Astrocyte of the cerebellum (primary cell): ENCODE measurements at regions not wholly inside any gene's neighbourhood (a gene's known extent, or its start where the extent isn't known, plus 50 kb on each side); places are given as distances from the start of the nearest gene placed in this dataset.

ENCODE experiments used
- DNase-seq: peaks from one replicate; pipeline ENCODE4 v3.0.0-alpha.2; 2011; ENCODE audit warnings: low read depth
- H3K4me3 ChIP-seq: 2 replicates; pipeline ENCODE4 v1.5.1; 2011; ENCODE audit warnings: mild to moderate bottlenecking, low read depth, low read length, moderate library complexity
- in situ Hi-C: cut with HindIII; loops from 2 replicates; pipeline ENCODE4 v1.10.0; 2017; ENCODE audit warnings: low sequenced_read_pairs
- TF ChIP-seq, protein P1 (sequence below): IDR thresholded peaks from 2 replicates; pipeline ENCODE4 v1.5.1; 2012; ENCODE audit warnings: low read length, low read depth, moderate library complexity, mild to moderate bottlenecking; ENCODE audit errors: missing control alignments

DNA sequence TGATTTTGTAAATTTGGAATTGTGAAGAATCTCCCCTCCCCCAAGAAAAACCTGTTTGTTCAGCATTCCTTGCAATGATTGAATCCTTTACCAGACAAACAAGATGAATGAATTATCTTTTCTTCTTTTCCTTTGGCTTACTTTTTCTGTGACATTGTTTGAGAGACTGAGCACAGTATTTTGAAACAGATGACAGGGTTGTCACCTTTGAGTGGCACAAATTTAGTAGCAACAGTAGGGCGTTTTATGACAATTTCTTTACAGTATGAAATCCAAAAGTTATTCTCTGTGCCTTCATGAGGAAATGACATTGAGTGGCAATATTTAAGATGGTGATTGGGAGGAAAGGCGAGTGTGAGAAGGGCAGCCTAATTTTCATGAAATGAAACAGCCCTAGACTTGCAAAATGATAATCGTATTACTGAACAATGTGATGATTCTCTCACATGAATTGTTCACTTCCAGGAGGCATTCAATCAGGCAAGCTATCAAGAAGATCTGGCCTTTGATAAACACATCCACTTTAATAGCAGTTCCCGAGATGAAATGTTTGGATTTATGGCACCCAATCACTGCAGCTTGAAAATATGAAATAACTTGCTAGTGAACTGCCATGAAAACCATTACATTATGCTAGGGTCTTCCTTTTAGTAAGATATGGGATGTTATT is 68.6 kb upstream of the SCEL start:
- in situ Hi-C loops, result no loop called here

GRCh38 chr13:77465603-77466195 is 69.8 kb upstream of the SCEL start:
- in situ Hi-C loops, result no loop called here
- no peak for DNase-seq
- TF ChIP-seq, protein P1, sequence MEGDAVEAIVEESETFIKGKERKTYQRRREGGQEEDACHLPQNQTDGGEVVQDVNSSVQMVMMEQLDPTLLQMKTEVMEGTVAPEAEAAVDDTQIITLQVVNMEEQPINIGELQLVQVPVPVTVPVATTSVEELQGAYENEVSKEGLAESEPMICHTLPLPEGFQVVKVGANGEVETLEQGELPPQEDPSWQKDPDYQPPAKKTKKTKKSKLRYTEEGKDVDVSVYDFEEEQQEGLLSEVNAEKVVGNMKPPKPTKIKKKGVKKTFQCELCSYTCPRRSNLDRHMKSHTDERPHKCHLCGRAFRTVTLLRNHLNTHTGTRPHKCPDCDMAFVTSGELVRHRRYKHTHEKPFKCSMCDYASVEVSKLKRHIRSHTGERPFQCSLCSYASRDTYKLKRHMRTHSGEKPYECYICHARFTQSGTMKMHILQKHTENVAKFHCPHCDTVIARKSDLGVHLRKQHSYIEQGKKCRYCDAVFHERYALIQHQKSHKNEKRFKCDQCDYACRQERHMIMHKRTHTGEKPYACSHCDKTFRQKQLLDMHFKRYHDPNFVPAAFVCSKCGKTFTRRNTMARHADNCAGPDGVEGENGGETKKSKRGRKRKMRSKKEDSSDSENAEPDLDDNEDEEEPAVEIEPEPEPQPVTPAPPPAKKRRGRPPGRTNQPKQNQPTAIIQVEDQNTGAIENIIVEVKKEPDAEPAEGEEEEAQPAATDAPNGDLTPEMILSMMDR, result no peak
- no peak overlapping the region for H3K4me3 ChIP-seq

More for the DNA sequence above, 68.6 kb upstream of the SCEL start:
- DNase-seq, result no peak
- TF ChIP-seq, protein P1, result no peak
- H3K4me3 ChIP-seq, result no peak overlapping the region

DNA sequence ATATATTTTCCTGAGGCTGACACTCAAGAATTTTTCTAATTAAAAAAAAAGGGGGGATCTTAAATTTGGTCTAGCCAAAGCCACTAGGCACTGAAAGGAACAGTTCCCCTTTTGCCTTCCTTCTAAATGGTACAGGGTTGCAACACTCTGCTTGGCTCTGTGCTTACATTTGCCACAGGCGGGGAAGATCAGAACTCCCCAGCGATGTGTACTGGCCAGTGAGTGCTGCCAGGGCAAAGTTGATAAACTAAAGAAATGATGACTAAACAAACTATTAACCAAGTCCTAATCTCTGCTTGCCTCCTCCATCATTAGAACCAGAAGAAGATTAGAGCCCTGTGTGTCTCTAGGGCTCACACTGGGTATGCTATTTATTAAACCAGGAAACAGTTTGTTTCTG is 75.3 kb upstream of the SCEL start:
- TF ChIP-seq, protein P1, result no peak
- in situ Hi-C loops, result no loop called here
- no peak for DNase-seq
- H3K4me3 ChIP-seq, result no peak overlapping the region

- H3K4me3 ChIP-seq, result no peak overlapping the region
- DNase-seq, result no peak
- in situ Hi-C loops, result no loop called here
- TF ChIP-seq, protein P1, result no peak
Observed at GRCh38 chr13:77459592-77459991, 75.9 kb upstream of the SCEL start.

DNA sequence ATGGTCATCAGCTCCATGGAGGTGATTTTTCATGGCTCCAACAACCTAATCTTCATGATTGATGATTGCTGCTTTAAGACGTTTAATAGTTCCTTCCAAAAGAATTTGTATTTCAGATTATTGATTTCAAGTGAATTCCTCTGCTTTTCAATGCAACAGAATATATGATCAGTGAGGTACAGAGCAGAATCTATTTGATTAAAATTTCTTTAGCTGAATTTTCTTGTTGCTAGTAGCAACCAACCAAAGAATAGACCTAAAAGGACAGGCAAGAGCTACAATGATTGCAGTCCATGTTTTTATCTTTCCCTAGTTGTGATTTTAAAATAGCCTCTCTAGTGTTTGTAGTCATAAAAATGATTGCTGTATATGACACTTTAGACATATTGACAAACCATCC is 76.8 kb upstream of the SCEL start:
- in situ Hi-C loops, result no loop called here
- H3K4me3 ChIP-seq, result no peak overlapping the region
- TF ChIP-seq, protein P1, result no peak
- no peak for DNase-seq

- TF ChIP-seq, protein P1, result no peak
- no peak overlapping the region for H3K4me3 ChIP-seq
- no peak for DNase-seq
- in situ Hi-C loops, result no loop called here
Observed at GRCh38 chr13:77457966-77458365, 77.5 kb upstream of the SCEL start.
